Mononuclear cell (primary cell): ENCODE measurements at regions not wholly inside any gene's neighbourhood (a gene's known extent, or its start where the extent isn't known, plus 50 kb on each side); places are given as distances from the start of the nearest gene placed in this dataset.

Experiments
- H3K27me3 ChIP-seq: 2 replicates; pipeline ENCODE4 v1.6.0; 2011; ENCODE audit warnings: low read length, control low read depth; ENCODE audit not compliant: insufficient read depth
- H3K4me1 ChIP-seq: 2 replicates; pipeline ENCODE4 v1.5.1; 2011; ENCODE audit warnings: mild to moderate bottlenecking, low read length, control low read depth; ENCODE audit not compliant: insufficient read depth
- H3K4me3 ChIP-seq: 2 replicates; pipeline ENCODE4 v1.5.1; 2011; ENCODE audit warnings: mild to moderate bottlenecking, low read length, moderate library complexity
- H3K9me3 ChIP-seq: 2 replicates; pipeline ENCODE4 v1.5.1; 2011; ENCODE audit warnings: low read depth, mild to moderate bottlenecking, control low read depth, low read length

DNA sequence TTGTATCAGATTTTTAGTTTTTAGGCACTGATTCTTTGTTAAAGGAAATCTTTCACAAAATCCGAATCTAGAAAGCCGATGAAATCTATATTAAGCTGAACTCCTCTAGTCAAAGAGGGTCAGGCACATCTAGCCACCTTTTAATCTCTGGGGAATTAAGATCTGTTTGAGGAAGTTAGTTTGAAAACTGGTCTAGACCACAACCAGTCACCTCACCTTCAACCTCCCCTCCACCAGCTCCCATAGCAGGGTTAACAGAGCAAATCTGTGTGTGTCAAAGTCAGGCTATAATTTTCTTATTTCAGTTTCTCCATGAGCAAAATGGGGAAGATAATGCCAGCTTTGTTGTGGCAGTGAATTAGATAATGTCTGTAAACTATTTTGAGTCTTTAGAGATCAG is 110.0 kb upstream of the IGFBP7 start:
- Histone ChIP-seq H3K4me1 (no peaks in the 10 kb centered on the region), H3K27me3 (no peaks in the 10 kb centered on the region)

DNA sequence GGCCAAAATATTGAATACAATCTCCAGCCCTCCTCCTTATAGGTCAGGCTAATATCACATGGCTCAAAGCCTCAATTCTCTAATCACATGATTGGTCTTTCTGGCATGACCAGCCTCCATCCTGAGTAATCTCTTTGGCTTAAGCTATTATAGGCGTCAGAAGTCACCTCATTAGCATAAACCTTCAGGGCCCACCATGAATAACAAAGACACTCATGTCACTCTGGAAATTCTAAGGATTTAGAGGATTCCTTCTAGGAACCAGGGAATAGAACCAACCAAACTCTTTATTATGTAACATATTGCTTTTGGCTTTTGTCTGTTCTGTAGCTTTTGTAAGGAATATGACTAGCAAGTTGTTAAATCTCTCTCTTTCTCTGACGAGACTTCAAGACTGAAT is 109.2 kb upstream of the IGFBP7 start:
- Histone ChIP-seq H3K27me3 (no peaks in the 10 kb centered on the region), H3K4me1 (no peaks in the 10 kb centered on the region), H3K4me3 (no peak overlapping the region), H3K9me3 (no peaks in the 10 kb centered on the region)

More for the DNA sequence above, 110.0 kb upstream of the IGFBP7 start:
- H3K9me3 ChIP-seq: no peaks in the 10 kb centered on the region
- no peak overlapping the region for H3K4me3 ChIP-seq

GRCh38 chr4:57214654-57215411 is 104.6 kb upstream of the IGFBP7 start:
- no peaks in the 10 kb centered on the region for H3K4me1 ChIP-seq
- H3K27me3 ChIP-seq: no peaks in the 10 kb centered on the region
- no peak overlapping the region for H3K4me3 ChIP-seq
- H3K9me3 ChIP-seq: no peaks in the 10 kb centered on the region

GRCh38 chr4:57211131-57211530 is 100.9 kb upstream of the IGFBP7 start:
- H3K4me1 ChIP-seq: no peaks in the 10 kb centered on the region
- no peak overlapping the region for H3K4me3 ChIP-seq
- H3K9me3 ChIP-seq: no peaks in the 10 kb centered on the region
- H3K27me3 ChIP-seq: no peaks in the 10 kb centered on the region

GRCh38 chr4:57206172-57206571 is 96.0 kb upstream of the IGFBP7 start:
- Histone ChIP-seq H3K9me3 (no peaks in the 10 kb centered on the region), H3K27me3 (no peaks in the 10 kb centered on the region), H3K4me3 (no peak overlapping the region), H3K4me1 (no peaks in the 10 kb centered on the region)

DNA sequence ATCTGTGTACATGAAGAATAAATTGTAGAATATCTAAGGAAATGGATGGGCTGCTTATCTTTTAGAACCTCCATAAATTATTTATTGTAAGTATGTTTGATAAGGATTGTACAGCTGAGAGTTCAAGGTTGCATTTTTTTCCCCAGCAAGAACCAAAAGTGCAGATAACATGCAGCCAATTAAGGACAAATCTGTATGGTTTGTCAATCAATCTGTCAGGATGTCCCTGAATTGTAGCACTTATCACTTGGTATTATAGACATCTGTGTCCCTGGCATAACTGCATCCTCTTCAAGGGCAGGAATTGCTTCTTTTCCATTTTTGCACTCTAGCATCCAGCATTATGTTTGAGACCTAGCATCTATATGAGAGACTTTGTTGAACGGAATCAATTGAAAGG is 95.4 kb upstream of the IGFBP7 start:
- no peaks in the 10 kb centered on the region for H3K27me3 ChIP-seq
- H3K9me3 ChIP-seq: no peaks in the 10 kb centered on the region
- no peak overlapping the region for H3K4me3 ChIP-seq

DNA sequence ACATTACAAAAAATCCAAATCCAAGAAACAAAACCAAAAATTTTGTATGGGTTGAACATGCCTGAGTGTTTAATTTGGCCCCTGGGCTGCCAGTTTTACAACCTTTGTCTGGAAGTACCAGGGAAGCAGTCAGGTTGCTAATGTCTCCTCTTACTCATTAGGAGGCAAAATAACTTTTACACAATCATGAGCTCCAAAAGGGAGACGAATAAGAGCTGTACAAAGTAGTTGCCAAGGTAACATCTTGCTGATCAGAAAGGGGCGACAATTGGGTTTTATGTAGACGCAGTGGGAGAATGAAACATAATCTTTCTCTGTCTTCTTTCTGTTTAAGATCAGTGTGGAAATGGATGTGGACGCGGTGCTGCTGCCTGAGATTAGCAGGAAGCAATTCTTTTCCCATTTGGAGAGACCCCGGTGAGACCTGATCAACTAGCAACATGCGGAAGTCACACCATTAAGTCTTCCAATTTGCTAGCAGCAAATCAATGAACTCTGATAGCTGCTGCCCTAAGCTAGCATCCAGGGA is 90.7 kb upstream of the IGFBP7 start:
- H3K9me3 ChIP-seq: no peaks in the 10 kb centered on the region
- peaks cover 3% of the 10 kb centered on the region for H3K27me3 ChIP-seq
- no peaks in the 10 kb centered on the region for H3K4me1 ChIP-seq
- no peak overlapping the region for H3K4me3 ChIP-seq

More for the DNA sequence above, 95.4 kb upstream of the IGFBP7 start:
- no peaks in the 10 kb centered on the region for H3K4me1 ChIP-seq

- Histone ChIP-seq H3K4me3 (no peak overlapping the region), H3K9me3 (no peaks in the 10 kb centered on the region), H3K4me1 (no peaks in the 10 kb centered on the region), H3K27me3 (peaks cover 8% of the 10 kb centered on the region)
Observed at GRCh38 chr4:57199267-57199666, 89.1 kb upstream of the IGFBP7 start.

DNA sequence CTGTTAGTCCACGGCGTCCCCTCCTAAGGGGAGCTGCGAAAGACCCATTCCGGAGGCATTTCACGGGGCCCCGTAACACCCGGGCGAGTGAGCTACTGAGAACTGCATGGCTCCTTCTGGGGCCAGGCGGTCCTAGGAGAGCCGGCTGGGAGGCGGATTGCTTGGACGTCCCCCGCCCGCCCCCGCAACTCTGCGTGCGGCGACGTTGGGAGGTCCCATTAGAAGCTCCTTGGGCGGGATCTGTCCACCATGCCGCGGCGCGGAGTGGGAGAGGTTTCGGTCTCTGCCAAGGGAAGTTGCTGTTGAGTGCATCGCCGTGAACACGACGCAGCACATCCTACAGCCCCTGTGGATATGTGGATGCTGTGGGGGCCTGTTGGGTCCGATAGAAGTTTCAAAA is 85.4 kb upstream of the IGFBP7 start:
- Histone ChIP-seq H3K4me3 (no peak overlapping the region), H3K4me1 (no peaks in the 10 kb centered on the region), H3K27me3 (peaks cover 19% of the 10 kb centered on the region), H3K9me3 (no peaks in the 10 kb centered on the region)

GRCh38 chr4:57194068-57194611 is 84.0 kb upstream of the IGFBP7 start:
- Histone ChIP-seq H3K9me3 (no peaks in the 10 kb centered on the region), H3K4me3 (no peak overlapping the region), H3K4me1 (no peaks in the 10 kb centered on the region), H3K27me3 (peaks cover 19% of the 10 kb centered on the region)

GRCh38 chr4:57193209-57193810 is 83.1 kb upstream of the IGFBP7 start:
- H3K27me3 ChIP-seq: peaks cover 19% of the 10 kb centered on the region

DNA sequence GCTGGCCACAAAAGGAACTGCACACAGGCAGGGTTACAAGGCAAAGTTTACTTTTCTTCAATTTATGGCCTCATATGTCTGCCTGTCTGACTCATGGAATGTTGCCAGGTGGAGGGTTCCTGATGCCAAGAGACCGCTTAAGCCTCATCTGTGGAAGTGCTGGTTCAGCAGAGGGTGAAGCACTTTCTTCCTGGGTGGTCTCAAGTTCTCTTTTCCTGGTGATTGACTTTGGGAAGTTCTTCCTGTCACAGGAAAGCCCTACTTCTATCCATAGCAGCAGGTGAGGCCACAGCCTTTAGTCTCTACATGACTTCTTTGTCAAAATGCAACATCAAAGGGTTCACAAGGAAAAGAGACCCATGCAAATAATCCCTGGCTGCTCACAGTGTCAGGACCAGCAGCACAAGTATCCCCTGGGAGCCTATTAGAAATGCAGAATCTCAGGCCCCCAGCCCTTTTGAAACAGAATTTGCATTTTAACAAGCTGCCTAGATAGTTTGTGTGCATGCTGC is 81.4 kb upstream of the IGFBP7 start:
- no peak overlapping the region for H3K4me3 ChIP-seq
- H3K9me3 ChIP-seq: no peaks in the 10 kb centered on the region
- H3K27me3 ChIP-seq: peaks cover 19% of the 10 kb centered on the region
- H3K4me1 ChIP-seq: no peaks in the 10 kb centered on the region

More at GRCh38 chr4:57193209-57193810, 83.1 kb upstream of the IGFBP7 start:
- no peaks in the 10 kb centered on the region for H3K4me1 ChIP-seq
- no peak overlapping the region for H3K4me3 ChIP-seq
- no peaks in the 10 kb centered on the region for H3K9me3 ChIP-seq

DNA sequence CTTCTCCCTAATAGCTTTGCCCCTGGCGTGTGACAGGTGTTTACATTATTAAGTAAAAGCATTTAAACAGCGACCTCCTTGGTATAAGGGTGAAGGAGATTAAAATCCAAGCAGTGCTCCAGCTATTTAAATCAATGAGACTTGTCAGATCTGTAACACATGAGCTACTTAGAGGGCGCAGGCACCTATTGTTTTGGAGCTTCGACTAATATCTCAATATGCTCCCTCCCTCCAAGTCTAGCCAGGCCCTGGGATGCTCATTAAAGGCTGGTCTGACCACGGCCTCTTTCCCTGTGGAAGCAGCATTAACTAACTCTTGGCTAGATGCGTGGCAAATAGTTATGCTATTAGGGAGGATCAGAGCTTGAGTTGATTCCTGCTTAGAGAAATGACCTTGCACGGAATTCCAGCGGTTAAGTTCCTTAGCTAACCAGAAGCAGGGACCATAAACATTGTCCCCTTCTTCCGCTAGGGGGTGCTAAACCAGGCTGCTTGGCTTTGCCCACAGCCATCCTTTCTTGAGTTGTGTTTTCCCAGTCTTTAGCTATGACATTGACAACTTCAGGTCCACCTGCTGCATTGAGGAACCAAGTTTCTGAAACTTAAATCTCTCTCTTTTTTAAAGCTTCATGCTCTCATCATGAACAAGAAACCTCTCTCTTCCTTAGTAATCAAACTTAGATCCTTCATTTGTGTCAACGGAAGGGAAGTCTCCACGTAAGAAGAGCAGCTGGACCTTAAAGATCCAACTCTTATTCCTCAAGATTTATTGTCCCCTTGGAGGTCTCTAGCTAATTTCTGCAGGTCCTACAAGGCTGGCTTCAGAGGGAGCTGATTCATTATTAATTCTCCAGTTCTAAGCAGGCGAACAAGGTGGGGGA is 80.7 kb upstream of the IGFBP7 start:
- peaks cover 16% of the 10 kb centered on the region for H3K27me3 ChIP-seq
- no peak overlapping the region for H3K4me3 ChIP-seq
- no peaks in the 10 kb centered on the region for H3K4me1 ChIP-seq
- H3K9me3 ChIP-seq: no peaks in the 10 kb centered on the region

- Histone ChIP-seq H3K4me1 (no peaks in the 10 kb centered on the region), H3K9me3 (no peaks in the 10 kb centered on the region), H3K27me3 (no peaks in the 10 kb centered on the region), H3K4me3 (no peak overlapping the region)
Observed at GRCh38 chr4:57187246-57187645, 77.1 kb upstream of the IGFBP7 start.
